ENCODE measurements at regions not wholly inside any gene's neighbourhood (a gene's known extent, or its start where the extent isn't known, plus 50 kb on each side); places are given as distances from the start of the nearest gene placed in this dataset.

- no peak for TF ChIP-seq ARID4A (CRISPR knock-in tag; IDR thresholded peaks at IDR 0.05; ENCODE audit: borderline replicate concordance)
- TF ChIP-seq ZNF263 (CRISPR knock-in tag; IDR thresholded peaks at IDR 0.05), result 0 out of 2 replicates have a peak, but pooled peaks have one; percentile 25
- TF ChIP-seq FOXO1 (CRISPR knock-in tag; IDR thresholded peaks at IDR 0.05), result peak; percentile 33; the same call in 1 of the 2 replicates
- TF ChIP-seq PRMT3 (CRISPR knock-in tag; IDR thresholded peaks at IDR 0.05; ENCODE audit: borderline replicate concordance, low read depth), result no peak
- peak; percentile 57; the same call in 1 of the 2 replicates for TF ChIP-seq RXRB (CRISPR knock-in tag; IDR thresholded peaks at IDR 0.05; ENCODE audit: borderline replicate concordance)
- TF ChIP-seq ZFYVE20 (CRISPR knock-in tag; IDR thresholded peaks at IDR 0.05; ENCODE audit: borderline replicate concordance, low read depth), result no peak
- TF ChIP-seq ZNF101 (CRISPR knock-in tag; IDR thresholded peaks at IDR 0.05; ENCODE audit: borderline replicate concordance, low read depth), result no peak
- no peak for TF ChIP-seq GFI1 (CRISPR knock-in tag; IDR thresholded peaks at IDR 0.05; ENCODE audit: borderline replicate concordance)
- TF ChIP-seq ETS1 (CRISPR knock-in tag; IDR thresholded peaks at IDR 0.05), result no peak
- TF ChIP-seq TBP (CRISPR knock-in tag; IDR thresholded peaks at IDR 0.05), result no peak
- TF ChIP-seq RNF219 (CRISPR knock-in tag; IDR thresholded peaks at IDR 0.05), result no peak
- TF ChIP-seq ZNF331 (CRISPR knock-in tag; IDR thresholded peaks at IDR 0.05), result peak; percentile 54; the same call in 1 of the 2 replicates
- no peak for TF ChIP-seq ZNF142 (CRISPR knock-in tag; IDR thresholded peaks at IDR 0.05)
Observed at GRCh38 chr6:163956571-163957407, 542.3 kb downstream of the QKI start (continued).

Measured in HepG2 (cell line).